Activated B cell treated with CpG ODN at 0.5 μM for 24 hours (primary cell): ENCODE measurements at regions not wholly inside any gene's neighbourhood (a gene's known extent, or its start where the extent isn't known, plus 50 kb on each side); places are given as distances from the start of the nearest gene placed in this dataset.

ENCODE experiments used
- ATAC-seq: fragments of 200-7000 bp; cut with Tn5 transposase; one replicate; pipeline ENCODE4 v1.10.0; 2021; ENCODE audit warnings: low read depth, mild to moderate bottlenecking, moderate library complexity
- CTCF ChIA-PET: fragments of 350-600 bp; sonication (Branson Sonifier 250); formaldehyde crosslinking; loops from one replicate; lab custom pipeline; 2021; ENCODE audit warnings: antibody characterized with exemption; lab: Charles Lee
- POLR2A ChIA-PET: fragments of 350-600 bp; sonication (Branson Sonifier 250); formaldehyde crosslinking; loops from one replicate; lab custom pipeline; 2021; ENCODE audit warnings: antibody characterized with exemption; lab: Charles Lee
- DNase-seq: peaks from one replicate; pipeline ENCODE4 v3.0.0; 2022
- H3K27ac Mint-ChIP-seq: one replicate; pipeline ENCODE4 v1.8.0; 2020; ENCODE audit warnings: mixed read lengths
- H3K27me3 Mint-ChIP-seq: one replicate; pipeline ENCODE4 v1.8.0; 2021; ENCODE audit warnings: mixed read lengths
- H3K36me3 Mint-ChIP-seq: one replicate; pipeline ENCODE4 v1.8.0; 2021; ENCODE audit warnings: low read depth, mixed read lengths
- H3K4me1 Mint-ChIP-seq: one replicate; pipeline ENCODE4 v1.8.0; 2021; ENCODE audit warnings: mixed read lengths
- H3K4me3 Mint-ChIP-seq: one replicate; pipeline ENCODE4 v1.8.0; 2020; ENCODE audit warnings: mild to moderate bottlenecking, mixed read lengths
- H3K9me3 Mint-ChIP-seq: one replicate; pipeline ENCODE4 v1.8.0; 2020; ENCODE audit warnings: mixed read lengths
- CTCF ChIP-seq: fragments of 200-600 bp; IDR thresholded peaks from one replicate; pipeline ENCODE4 v1.8.0; 2022; ENCODE audit warnings: antibody characterized with exemption, mild to moderate bottlenecking
- intact Hi-C: fragments of 100-400 bp; cut with micrococcal nuclease; formaldehyde crosslinking; loops from one replicate; pipeline ENCODE4 v1.15.1; 2024

GRCh38 chr13:50671497-50671850, 172.0 kb downstream of the DLEU7 start:
- no peak for TF ChIP-seq CTCF
- no peak for DNase-seq
- POLR2A ChIA-PET = no interaction called here
- no peaks in the 10 kb centered on the region for H3K36me3 Mint-ChIP-seq
- peaks cover 15% of the 10 kb centered on the region for H3K4me1 Mint-ChIP-seq
- no peak for ATAC-seq
- H3K27ac Mint-ChIP-seq = no peak overlapping the region
- CTCF ChIA-PET = no interaction called here
- H3K27me3 Mint-ChIP-seq = no peaks in the 10 kb centered on the region
- H3K9me3 Mint-ChIP-seq = peaks cover 2% of the 10 kb centered on the region
- intact Hi-C loops = no loop called here
- no peak overlapping the region for H3K4me3 Mint-ChIP-seq

- TF ChIP-seq CTCF = no peak
- POLR2A ChIA-PET = no interaction called here
Measured at GRCh38 chr13:50672025-50672424, 171.5 kb downstream of the DLEU7 start.

GRCh38 chr13:50675651-50676050, 167.8 kb downstream of the DLEU7 start:
- Mint-ChIP-seq H3K4me3 (no peak overlapping the region), H3K9me3 (no peaks in the 10 kb centered on the region), H3K36me3 (no peaks in the 10 kb centered on the region), H3K27ac (no peak overlapping the region), H3K4me1 (peaks cover 18% of the 10 kb centered on the region), H3K27me3 (no peaks in the 10 kb centered on the region)
- ChIA-PET CTCF (interaction anchor here (0.6 kb wide), 1 partner anchor 72 kb away, joined by 3 read pairs; no protein-coding TSS in a partner anchor), POLR2A (no interaction called here)
- DNase-seq (no peak), ATAC-seq (no peak)
- no peak for TF ChIP-seq CTCF
- intact Hi-C loops = loop anchor here (5.0 kb wide), 1 partner anchor 127 kb away; no protein-coding TSS in a partner anchor

More at GRCh38 chr13:50672025-50672424, 171.5 kb downstream of the DLEU7 start:
- intact Hi-C loops = no loop called here
- no peaks in the 10 kb centered on the region for H3K36me3 Mint-ChIP-seq
- no peak for DNase-seq
- H3K27ac Mint-ChIP-seq = no peak overlapping the region
- no peak for ATAC-seq
- H3K9me3 Mint-ChIP-seq = peaks cover under 1% of the 10 kb centered on the region
- peaks cover 20% of the 10 kb centered on the region for H3K4me1 Mint-ChIP-seq
- no peak overlapping the region for H3K4me3 Mint-ChIP-seq
- CTCF ChIA-PET = interaction anchor here (1.0 to 1.9 kb wide), 2 partner anchors 13 to 52 kb away, joined by 3 to 4 read pairs; no protein-coding TSS in a partner anchor
- H3K27me3 Mint-ChIP-seq = no peaks in the 10 kb centered on the region

GRCh38 chr13:50676602-50677001, 166.9 kb downstream of the DLEU7 start:
- TF ChIP-seq CTCF = no peak
- Mint-ChIP-seq H3K27ac (peak overlapping the region; percentile 33), H3K4me1 (peaks cover 18% of the 10 kb centered on the region), H3K9me3 (no peaks in the 10 kb centered on the region), H3K4me3 (no peak overlapping the region), H3K36me3 (no peaks in the 10 kb centered on the region), H3K27me3 (no peaks in the 10 kb centered on the region)
- ATAC-seq = peak; percentile 82
- POLR2A ChIA-PET = interaction anchor here (0.6 to 1.3 kb wide), 2 partner anchors 124 to 308 kb away, joined by 3 to 5 read pairs; no protein-coding TSS in a partner anchor
- DNase-seq = no peak
- CTCF ChIA-PET = no interaction called here
- intact Hi-C loops = loop anchor here (5.0 kb wide), 1 partner anchor 126 kb away; no protein-coding TSS in a partner anchor

GRCh38 chr13:50677258-50677657, 166.2 kb downstream of the DLEU7 start:
- Mint-ChIP-seq H3K4me1 (peaks cover 18% of the 10 kb centered on the region), H3K36me3 (no peaks in the 10 kb centered on the region), H3K27me3 (no peaks in the 10 kb centered on the region), H3K4me3 (no peak overlapping the region), H3K27ac (no peak overlapping the region), H3K9me3 (no peaks in the 10 kb centered on the region)
- ChIA-PET POLR2A (interaction anchor here (1.3 kb wide), 1 partner anchor 123 kb away, joined by 5 read pairs; no protein-coding TSS in a partner anchor), CTCF (no interaction called here)
- no peak for TF ChIP-seq CTCF
- ATAC-seq (no peak), DNase-seq (no peak)
- intact Hi-C loops = loop anchor here (5.0 kb wide), 1 partner anchor 125 kb away; no protein-coding TSS in a partner anchor
